ENCODE measurements at regions not wholly inside any gene's neighbourhood (a gene's known extent, or its start where the extent isn't known, plus 50 kb on each side); places are given as distances from the start of the nearest gene placed in this dataset.
"Not testable (repeated sequence)": the region's sequence is repeated elsewhere in the genome, so short reads cannot be mapped to it uniquely, and the experiment has no call there.

DNA sequence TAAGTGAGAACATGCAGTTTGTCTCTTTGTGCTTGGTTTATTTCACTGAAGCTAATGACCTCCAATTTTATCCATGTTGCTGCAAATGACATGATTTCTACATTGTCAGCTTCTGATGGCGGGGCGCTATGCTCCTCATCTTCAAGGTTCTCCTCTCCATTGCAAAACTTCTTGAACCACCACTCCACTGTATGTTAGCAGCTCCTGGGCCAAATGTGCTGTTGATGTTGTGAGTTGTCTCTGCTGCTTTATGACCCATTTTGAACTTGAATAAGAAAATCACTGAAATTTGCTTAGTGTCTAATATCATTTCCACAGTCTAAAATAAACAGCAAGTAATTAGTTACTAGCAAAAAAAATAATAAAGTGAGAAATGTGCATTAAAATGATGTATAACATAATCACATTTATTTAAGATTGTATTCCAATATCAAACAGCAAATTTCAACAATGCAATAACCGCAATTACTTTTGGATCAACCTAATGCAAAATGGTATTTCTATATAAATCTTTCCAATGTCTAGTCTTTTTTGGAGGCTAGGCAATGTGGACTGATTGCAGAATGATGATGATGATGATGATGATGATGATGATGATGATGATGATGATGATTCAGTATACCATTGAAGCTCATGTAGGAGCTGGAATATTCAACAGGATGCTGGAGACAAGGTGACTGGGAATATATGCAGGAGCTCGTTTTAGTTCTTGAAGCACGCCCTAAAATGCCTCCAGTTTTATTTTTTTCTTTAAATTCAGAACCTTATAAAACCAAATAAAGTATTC is 304.9 kb upstream of the KYNU start:
- TF ChIP-seq, protein P1, sequence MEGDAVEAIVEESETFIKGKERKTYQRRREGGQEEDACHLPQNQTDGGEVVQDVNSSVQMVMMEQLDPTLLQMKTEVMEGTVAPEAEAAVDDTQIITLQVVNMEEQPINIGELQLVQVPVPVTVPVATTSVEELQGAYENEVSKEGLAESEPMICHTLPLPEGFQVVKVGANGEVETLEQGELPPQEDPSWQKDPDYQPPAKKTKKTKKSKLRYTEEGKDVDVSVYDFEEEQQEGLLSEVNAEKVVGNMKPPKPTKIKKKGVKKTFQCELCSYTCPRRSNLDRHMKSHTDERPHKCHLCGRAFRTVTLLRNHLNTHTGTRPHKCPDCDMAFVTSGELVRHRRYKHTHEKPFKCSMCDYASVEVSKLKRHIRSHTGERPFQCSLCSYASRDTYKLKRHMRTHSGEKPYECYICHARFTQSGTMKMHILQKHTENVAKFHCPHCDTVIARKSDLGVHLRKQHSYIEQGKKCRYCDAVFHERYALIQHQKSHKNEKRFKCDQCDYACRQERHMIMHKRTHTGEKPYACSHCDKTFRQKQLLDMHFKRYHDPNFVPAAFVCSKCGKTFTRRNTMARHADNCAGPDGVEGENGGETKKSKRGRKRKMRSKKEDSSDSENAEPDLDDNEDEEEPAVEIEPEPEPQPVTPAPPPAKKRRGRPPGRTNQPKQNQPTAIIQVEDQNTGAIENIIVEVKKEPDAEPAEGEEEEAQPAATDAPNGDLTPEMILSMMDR (IDR thresholded peaks at IDR 0.05; ENCODE audit: low read length, missing control alignments): no peak
- DNase-seq (ENCODE audit: low read depth): no peak
- H3K4me3 ChIP-seq (replicated peaks; ENCODE audit: low read depth, low read length): no peak overlapping the region

DNA sequence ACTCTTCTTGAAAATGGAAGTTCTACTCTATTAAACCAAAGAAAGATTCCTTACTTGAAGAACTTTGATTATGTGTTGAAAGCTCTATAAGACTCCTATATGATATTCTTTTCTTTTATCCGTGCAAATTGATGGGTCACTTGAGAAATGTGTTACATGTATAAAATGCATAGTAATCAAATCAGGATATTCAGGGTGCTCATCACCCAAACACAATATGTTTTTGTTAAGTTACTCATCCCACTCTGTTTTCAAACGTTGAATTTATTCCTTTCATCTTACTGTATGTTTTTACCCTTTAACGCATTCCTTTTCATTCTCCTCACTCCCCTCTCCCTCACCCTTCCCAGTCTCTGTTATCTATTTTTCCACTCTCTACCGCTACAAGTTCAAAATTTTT is 305.5 kb upstream of the KYNU start:
- H3K4me3 ChIP-seq (replicated peaks; ENCODE audit: low read depth, low read length): no peak overlapping the region
- TF ChIP-seq, protein P1 (IDR thresholded peaks at IDR 0.05; ENCODE audit: low read length, missing control alignments): no peak
- DNase-seq (ENCODE audit: low read depth): no peak

DNA sequence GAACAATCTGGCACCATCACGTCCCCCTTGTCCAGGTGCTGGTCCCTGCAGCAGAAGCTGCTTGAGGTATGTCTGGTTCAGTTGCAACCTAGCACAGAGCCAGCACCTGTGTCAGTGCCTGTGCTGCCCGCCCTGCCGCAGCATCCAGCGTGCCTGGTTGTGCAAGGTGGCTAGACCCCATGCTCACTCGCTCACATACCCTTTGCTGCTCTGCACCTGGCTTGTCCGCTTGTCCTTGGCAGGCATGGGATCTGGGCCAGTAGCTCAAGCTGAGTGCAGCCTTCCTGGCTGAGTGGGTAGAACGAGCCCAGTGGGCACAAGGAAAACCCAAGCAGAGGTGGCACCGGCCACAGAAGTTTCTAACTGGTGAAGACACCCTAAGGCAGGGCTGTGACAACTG is 314.6 kb upstream of the KYNU start:
- TF ChIP-seq, protein P1 (IDR thresholded peaks at IDR 0.05; ENCODE audit: low read length, missing control alignments): no peak
- no peak overlapping the region for H3K4me3 ChIP-seq (replicated peaks; ENCODE audit: low read depth, low read length)
- DNase-seq (ENCODE audit: low read depth): no peak

DNA sequence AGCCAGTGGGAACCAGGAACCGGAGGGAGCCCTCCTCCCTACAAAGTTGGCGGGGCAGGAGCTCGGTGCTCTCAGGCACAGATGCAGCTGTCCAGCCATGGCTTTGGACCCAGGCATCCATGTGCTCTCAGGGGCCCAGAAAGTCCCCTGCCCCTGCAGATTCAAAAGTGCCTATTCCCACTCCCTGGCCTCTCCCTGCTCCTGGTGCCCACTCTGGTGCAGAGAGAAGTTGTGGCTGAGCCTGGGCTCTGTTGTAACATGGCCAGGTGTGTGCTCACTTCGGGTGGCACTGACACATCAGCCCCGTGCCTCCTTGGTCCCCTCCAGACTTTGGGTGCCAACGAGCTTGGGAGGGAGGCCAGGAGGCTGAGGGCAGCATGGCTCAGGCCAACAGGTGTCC is 315.8 kb upstream of the KYNU start:
- H3K4me3 ChIP-seq (replicated peaks; ENCODE audit: low read depth, low read length): no peak overlapping the region
- TF ChIP-seq, protein P1 (IDR thresholded peaks at IDR 0.05; ENCODE audit: low read length, missing control alignments): no peak
- no peak for DNase-seq (ENCODE audit: low read depth)

- TF ChIP-seq, protein P1 (IDR thresholded peaks at IDR 0.05; ENCODE audit: low read length, missing control alignments): no peak
- DNase-seq (ENCODE audit: low read depth): peak; percentile 2
- H3K4me3 ChIP-seq (replicated peaks; ENCODE audit: low read depth, low read length): no peak overlapping the region
Measured at GRCh38 chr2:142557391-142557790, 320.1 kb upstream of the KYNU start.

GRCh38 chr2:142545999-142546398 is 331.5 kb upstream of the KYNU start:
- not testable (repeated sequence) for DNase-seq (ENCODE audit: low read depth); H3K4me3 ChIP-seq (replicated peaks; ENCODE audit: low read depth, low read length)

GRCh38 chr2:142545036-142545435 is 332.4 kb upstream of the KYNU start:
- DNase-seq (ENCODE audit: low read depth): no peak

More at GRCh38 chr2:142545036-142545435, 332.4 kb upstream of the KYNU start:
- TF ChIP-seq, protein P1 (IDR thresholded peaks at IDR 0.05; ENCODE audit: low read length, missing control alignments): no peak
- H3K4me3 ChIP-seq (replicated peaks; ENCODE audit: low read depth, low read length): no peak overlapping the region

Measured in fibroblast of pulmonary artery (primary cell).